AG09309 (cell line): ENCODE measurements at regions not wholly inside any gene's neighbourhood (a gene's known extent, or its start where the extent isn't known, plus 50 kb on each side); places are given as distances from the start of the nearest gene placed in this dataset.
A peak's percentile ranks its signal among the peaks of the same experiment; 100 is the strongest.

Experiments used
- DNase-seq: peaks from one replicate; pipeline ENCODE4 v3.0.0-alpha.2; 2010; ENCODE audit warnings: low read depth
- H3K4me3 ChIP-seq: 2 replicates; pipeline ENCODE4 v1.5.1; 2011; ENCODE audit warnings: mild to moderate bottlenecking, low read depth, low read length, moderate library complexity; ENCODE audit not compliant: control insufficient read depth
- CTCF ChIP-seq: IDR thresholded peaks from 2 replicates; pipeline ENCODE4 v1.5.1; 2011; ENCODE audit warnings: mild to moderate bottlenecking, low read depth, low read length, inconsistent platforms; ENCODE audit not compliant: insufficient read depth, control insufficient read depth; ENCODE audit errors: missing control alignments

GRCh38 chr3:27565201-27565852 is 81.1 kb upstream of the SLC4A7 start:
- no peak overlapping the region for H3K4me3 ChIP-seq
- no peak for DNase-seq
- TF ChIP-seq CTCF = no peak

GRCh38 chr3:27561576-27561975 is 77.4 kb upstream of the SLC4A7 start:
- DNase-seq = no peak
- no peak for TF ChIP-seq CTCF
- no peak overlapping the region for H3K4me3 ChIP-seq

GRCh38 chr3:27560484-27561056 is 76.4 kb upstream of the SLC4A7 start:
- H3K4me3 ChIP-seq = no peak overlapping the region
- no peak for DNase-seq
- TF ChIP-seq CTCF = no peak

- no peak for TF ChIP-seq CTCF
- no peak overlapping the region for H3K4me3 ChIP-seq
- peak; percentile 78 for DNase-seq
Measured at GRCh38 chr3:27559835-27560234, 75.7 kb upstream of the SLC4A7 start.

- no peak for TF ChIP-seq CTCF
- no peak for DNase-seq
- H3K4me3 ChIP-seq = no peak overlapping the region
Measured at GRCh38 chr3:27559381-27559780, 75.2 kb upstream of the SLC4A7 start.

GRCh38 chr3:27557411-27557810 is 73.2 kb upstream of the SLC4A7 start:
- no peak overlapping the region for H3K4me3 ChIP-seq
- DNase-seq = no peak
- no peak for TF ChIP-seq CTCF

GRCh38 chr3:27556887-27557286 is 72.7 kb upstream of the SLC4A7 start:
- no peak overlapping the region for H3K4me3 ChIP-seq
- DNase-seq = peak; percentile 78
- no peak for TF ChIP-seq CTCF
